ENCODE measurements at regions not wholly inside any gene's neighbourhood (a gene's known extent, or its start where the extent isn't known, plus 50 kb on each side); places are given as distances from the start of the nearest gene placed in this dataset.

DNA sequence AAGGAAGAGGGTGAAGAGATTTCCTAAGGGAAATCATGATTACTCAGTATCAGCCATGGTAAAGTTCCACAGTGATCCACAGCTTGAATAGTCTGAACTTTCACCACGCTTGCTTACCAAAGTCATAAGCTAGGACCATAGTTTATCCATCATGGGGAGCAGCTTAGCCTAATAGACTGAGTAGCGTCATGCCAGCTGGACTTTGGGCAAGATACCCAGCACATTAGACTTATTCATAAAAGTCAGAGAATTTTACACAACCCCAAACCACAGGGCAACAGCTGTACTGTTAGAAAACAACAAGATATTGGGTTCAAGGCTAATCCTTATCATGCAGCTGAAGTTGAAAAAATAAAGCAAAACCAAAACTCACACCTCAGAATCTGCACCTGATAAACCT, 491.0 kb downstream of the XPNPEP1 start:
- no peak overlapping the region for H3K4me3 ChIP-seq (ENCODE audit: low read depth, low read length)
- ChIA-PET POLR2A (no interaction called here), CTCF (no interaction called here)
- intact Hi-C loops (cut with micrococcal nuclease; ENCODE audit: unreplicated experiment), result no loop called here
- H3K27me3 Mint-ChIP-seq (ENCODE audit: insufficient read depth, unreplicated experiment), result no peaks in the 10 kb centered on the region
- TF ChIP-seq, protein P1, sequence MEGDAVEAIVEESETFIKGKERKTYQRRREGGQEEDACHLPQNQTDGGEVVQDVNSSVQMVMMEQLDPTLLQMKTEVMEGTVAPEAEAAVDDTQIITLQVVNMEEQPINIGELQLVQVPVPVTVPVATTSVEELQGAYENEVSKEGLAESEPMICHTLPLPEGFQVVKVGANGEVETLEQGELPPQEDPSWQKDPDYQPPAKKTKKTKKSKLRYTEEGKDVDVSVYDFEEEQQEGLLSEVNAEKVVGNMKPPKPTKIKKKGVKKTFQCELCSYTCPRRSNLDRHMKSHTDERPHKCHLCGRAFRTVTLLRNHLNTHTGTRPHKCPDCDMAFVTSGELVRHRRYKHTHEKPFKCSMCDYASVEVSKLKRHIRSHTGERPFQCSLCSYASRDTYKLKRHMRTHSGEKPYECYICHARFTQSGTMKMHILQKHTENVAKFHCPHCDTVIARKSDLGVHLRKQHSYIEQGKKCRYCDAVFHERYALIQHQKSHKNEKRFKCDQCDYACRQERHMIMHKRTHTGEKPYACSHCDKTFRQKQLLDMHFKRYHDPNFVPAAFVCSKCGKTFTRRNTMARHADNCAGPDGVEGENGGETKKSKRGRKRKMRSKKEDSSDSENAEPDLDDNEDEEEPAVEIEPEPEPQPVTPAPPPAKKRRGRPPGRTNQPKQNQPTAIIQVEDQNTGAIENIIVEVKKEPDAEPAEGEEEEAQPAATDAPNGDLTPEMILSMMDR (IDR thresholded peaks at IDR 0.05; ENCODE audit: insufficient read depth in 1 of 2, low read depth in 1 of 2, low read length in 1 of 2, severe bottlenecking in 1 of 2, unreplicated experiment in 1 of 2), result no peak
- H3K36me3 Mint-ChIP-seq (ENCODE audit: insufficient read depth, unreplicated experiment), result no peaks in the 10 kb centered on the region
- no peaks in the 10 kb centered on the region for H3K4me1 Mint-ChIP-seq (ENCODE audit: low read depth, unreplicated experiment)
- no TSS peak for BruUV-seq (replicated peaks)
- H3K9me3 Mint-ChIP-seq (ENCODE audit: unreplicated experiment), result no peaks in the 10 kb centered on the region
- H3K9me3 ChIP-seq, result no peaks in the 10 kb centered on the region
- H3K4me3 Mint-ChIP-seq (ENCODE audit: unreplicated experiment), result no peak overlapping the region
- no peaks in the 10 kb centered on the region for H3K36me3 ChIP-seq (ENCODE audit: control insufficient read depth, insufficient read depth, low read length)
- no peaks in the 10 kb centered on the region for H3K27me3 ChIP-seq (replicated peaks; ENCODE audit: control insufficient read depth, insufficient read depth, low read length)
- no peaks in the 10 kb centered on the region for H3K4me1 ChIP-seq
- no peak overlapping the region for H3K27ac Mint-ChIP-seq (ENCODE audit: unreplicated experiment)
- DNase-seq, result no peak

DNA sequence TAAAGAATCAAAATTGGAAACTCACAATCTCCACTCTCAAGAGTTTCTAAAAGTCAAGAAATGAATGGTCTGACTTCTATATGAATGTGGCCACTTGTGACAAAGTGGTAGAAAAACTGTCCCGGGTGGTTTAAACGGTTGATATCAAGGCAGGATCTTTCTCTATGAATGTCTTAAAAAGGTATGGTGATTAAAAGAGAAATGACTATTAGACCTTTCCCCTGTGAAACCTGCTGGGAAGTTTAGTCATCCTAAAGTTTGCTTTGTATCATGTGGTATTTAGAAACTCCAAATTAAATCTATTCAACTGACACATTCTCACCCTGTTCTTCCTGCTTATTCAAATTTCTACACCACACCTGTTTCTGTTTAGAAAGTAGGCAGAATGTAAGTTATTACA, 492.5 kb downstream of the XPNPEP1 start:
- Histone ChIP-seq H3K4me1 (no peaks in the 10 kb centered on the region), H3K4me3 (ENCODE audit: low read depth, low read length) (no peak overlapping the region), H3K27me3 (replicated peaks; ENCODE audit: control insufficient read depth, insufficient read depth, low read length) (no peaks in the 10 kb centered on the region), H3K36me3 (ENCODE audit: control insufficient read depth, insufficient read depth, low read length) (no peaks in the 10 kb centered on the region), H3K9me3 (no peaks in the 10 kb centered on the region)
- H3K36me3 Mint-ChIP-seq (ENCODE audit: insufficient read depth, unreplicated experiment), result no peaks in the 10 kb centered on the region
- H3K27ac Mint-ChIP-seq (ENCODE audit: unreplicated experiment), result no peak overlapping the region
- no peaks in the 10 kb centered on the region for H3K9me3 Mint-ChIP-seq (ENCODE audit: unreplicated experiment)
- BruUV-seq (replicated peaks), result no TSS peak
- TF ChIP-seq, protein P1 (IDR thresholded peaks at IDR 0.05; ENCODE audit: insufficient read depth in 1 of 2, low read depth in 1 of 2, low read length in 1 of 2, severe bottlenecking in 1 of 2, unreplicated experiment in 1 of 2), result no peak
- no peaks in the 10 kb centered on the region for H3K27me3 Mint-ChIP-seq (ENCODE audit: insufficient read depth, unreplicated experiment)
- no peaks in the 10 kb centered on the region for H3K4me1 Mint-ChIP-seq (ENCODE audit: low read depth, unreplicated experiment)
- ChIA-PET CTCF (no interaction called here), POLR2A (no interaction called here)
- DNase-seq, result no peak
- intact Hi-C loops (cut with micrococcal nuclease; ENCODE audit: unreplicated experiment), result no loop called here
- no peak overlapping the region for H3K4me3 Mint-ChIP-seq (ENCODE audit: unreplicated experiment)

DNA sequence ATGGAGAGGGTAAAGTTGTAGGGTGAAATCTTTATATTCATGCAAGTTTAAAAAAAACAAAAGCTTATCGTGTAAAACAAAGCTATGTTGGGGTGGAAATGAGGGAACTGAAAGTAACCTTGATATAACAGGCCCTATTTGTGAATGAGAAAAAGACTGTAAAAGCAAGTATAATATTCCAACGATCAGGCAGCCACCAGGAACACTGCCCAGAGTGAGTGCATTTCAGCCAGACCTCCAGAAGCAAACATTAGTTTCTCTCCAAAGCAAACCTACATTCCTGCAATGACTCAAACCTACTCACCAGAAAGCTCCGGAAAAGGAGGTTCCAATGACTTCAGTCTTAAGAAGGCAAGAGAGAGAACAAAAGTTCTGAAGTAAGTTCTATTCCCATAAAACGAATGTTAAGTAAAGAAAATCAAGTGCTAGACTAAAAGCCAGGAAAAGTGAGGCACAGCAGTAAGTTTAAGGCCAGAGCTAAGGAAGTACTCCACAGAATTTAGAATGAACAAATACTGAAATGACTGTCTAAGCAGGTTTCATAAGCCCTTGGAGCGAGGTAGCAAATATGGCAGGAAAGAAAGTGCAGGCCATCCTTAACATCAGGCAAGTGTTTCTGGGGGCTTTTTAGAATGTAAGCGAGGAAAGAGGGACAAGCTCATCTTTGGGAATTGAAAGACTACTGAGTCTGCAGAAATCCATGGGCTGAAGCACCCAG, 493.1 kb downstream of the XPNPEP1 start:
- BruUV-seq (replicated peaks), result no TSS peak
- no peak for DNase-seq
- H3K36me3 Mint-ChIP-seq (ENCODE audit: insufficient read depth, unreplicated experiment), result no peaks in the 10 kb centered on the region
- intact Hi-C loops (cut with micrococcal nuclease; ENCODE audit: unreplicated experiment), result no loop called here
- Histone ChIP-seq H3K36me3 (ENCODE audit: control insufficient read depth, insufficient read depth, low read length) (no peaks in the 10 kb centered on the region), H3K27me3 (replicated peaks; ENCODE audit: control insufficient read depth, insufficient read depth, low read length) (no peaks in the 10 kb centered on the region), H3K9me3 (no peaks in the 10 kb centered on the region), H3K4me1 (no peaks in the 10 kb centered on the region), H3K4me3 (ENCODE audit: low read depth, low read length) (no peak overlapping the region)
- H3K27ac Mint-ChIP-seq (ENCODE audit: unreplicated experiment), result no peak overlapping the region
- H3K27me3 Mint-ChIP-seq (ENCODE audit: insufficient read depth, unreplicated experiment), result no peaks in the 10 kb centered on the region
- H3K4me3 Mint-ChIP-seq (ENCODE audit: unreplicated experiment), result no peak overlapping the region
- TF ChIP-seq, protein P1 (IDR thresholded peaks at IDR 0.05; ENCODE audit: insufficient read depth in 1 of 2, low read depth in 1 of 2, low read length in 1 of 2, severe bottlenecking in 1 of 2, unreplicated experiment in 1 of 2), result no peak
- ChIA-PET POLR2A (no interaction called here), CTCF (no interaction called here)
- no peaks in the 10 kb centered on the region for H3K4me1 Mint-ChIP-seq (ENCODE audit: low read depth, unreplicated experiment)
- no peaks in the 10 kb centered on the region for H3K9me3 Mint-ChIP-seq (ENCODE audit: unreplicated experiment)
